AG04450 (cell line): ENCODE measurements at regions not wholly inside any gene's neighbourhood (a gene's known extent, or its start where the extent isn't known, plus 50 kb on each side); places are given as distances from the start of the nearest gene placed in this dataset.

Experiments
- CTCF ChIA-PET: fragments of 300-600, 350-600 bp; formaldehyde crosslinking; extraction: SDS; loops from one replicate; lab custom pipeline; 2022; ENCODE audit warnings: antibody characterized with exemption, inconsistent platforms; lab: Charles Lee
- POLR2A ChIA-PET: fragments of 350-600 bp; formaldehyde crosslinking; extraction: SDS; loops from one replicate; lab custom pipeline; 2021; ENCODE audit warnings: antibody characterized with exemption, inconsistent platforms; lab: Yijun Ruan, JAX
- DNase-seq: peaks from one replicate; pipeline ENCODE4 v3.0.0-alpha.2; 2011; ENCODE audit warnings: low read depth, low spot score
- H3K27ac ChIP-seq: one replicate; pipeline ENCODE4 v1.5.1; 2012; ENCODE audit warnings: low read depth, low read length, control low read depth
- H3K27me3 ChIP-seq: one replicate; pipeline ENCODE4 v1.6.0; 2012; ENCODE audit warnings: low read length; ENCODE audit not compliant: control insufficient read depth, insufficient read depth
- H3K4me3 ChIP-seq: 2 replicates; pipeline ENCODE4 v1.5.1; 2011; ENCODE audit warnings: mild to moderate bottlenecking, low read depth, low read length, control low read depth
- H3K9me3 ChIP-seq: 2 replicates; pipeline ENCODE4 v1.5.1; 2012; ENCODE audit warnings: low read length; ENCODE audit not compliant: control insufficient read depth, insufficient read depth
- TF ChIP-seq, protein P1 (sequence below): IDR thresholded peaks from 2 replicates; pipeline ENCODE4 v1.5.1; 2011; ENCODE audit warnings: low read depth, low read length, control low read depth, inconsistent platforms

DNA sequence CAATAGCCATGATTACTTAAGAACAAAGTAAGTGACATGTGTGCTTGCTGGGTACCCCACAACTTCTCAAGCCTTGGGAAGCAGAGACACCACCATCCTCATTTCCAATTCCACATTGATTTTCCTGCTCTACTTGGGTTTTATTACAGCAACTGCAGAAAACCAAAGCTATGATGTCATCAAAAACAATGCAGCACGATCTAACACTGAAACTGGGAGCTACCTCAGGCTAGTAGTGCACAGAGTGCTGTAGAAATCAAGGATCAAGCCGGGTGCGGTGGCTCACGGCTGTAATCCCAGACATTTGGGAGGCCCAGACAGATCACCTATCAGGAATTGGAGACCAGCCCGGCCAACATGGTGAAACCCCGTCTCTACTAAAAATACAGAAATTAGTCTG is 174.4 kb upstream of the MSX2 start:
- CTCF ChIA-PET = interaction anchor here (0.5 kb wide), 1 partner anchor 61 kb away, joined by 3 read pairs; no protein-coding TSS in a partner anchor
- DNase-seq = no peak
- POLR2A ChIA-PET = interaction anchor here (0.6 to 1.2 kb wide), 2 partner anchors 17 to 177 kb away, joined by 3 read pairs; no protein-coding TSS in a partner anchor
- Histone ChIP-seq H3K27ac (no peak overlapping the region), H3K9me3 (no peaks in the 10 kb centered on the region; the same call in 1 of the 2 replicates), H3K27me3 (no peaks in the 10 kb centered on the region), H3K4me3 (no peak overlapping the region)
- TF ChIP-seq, protein P1, sequence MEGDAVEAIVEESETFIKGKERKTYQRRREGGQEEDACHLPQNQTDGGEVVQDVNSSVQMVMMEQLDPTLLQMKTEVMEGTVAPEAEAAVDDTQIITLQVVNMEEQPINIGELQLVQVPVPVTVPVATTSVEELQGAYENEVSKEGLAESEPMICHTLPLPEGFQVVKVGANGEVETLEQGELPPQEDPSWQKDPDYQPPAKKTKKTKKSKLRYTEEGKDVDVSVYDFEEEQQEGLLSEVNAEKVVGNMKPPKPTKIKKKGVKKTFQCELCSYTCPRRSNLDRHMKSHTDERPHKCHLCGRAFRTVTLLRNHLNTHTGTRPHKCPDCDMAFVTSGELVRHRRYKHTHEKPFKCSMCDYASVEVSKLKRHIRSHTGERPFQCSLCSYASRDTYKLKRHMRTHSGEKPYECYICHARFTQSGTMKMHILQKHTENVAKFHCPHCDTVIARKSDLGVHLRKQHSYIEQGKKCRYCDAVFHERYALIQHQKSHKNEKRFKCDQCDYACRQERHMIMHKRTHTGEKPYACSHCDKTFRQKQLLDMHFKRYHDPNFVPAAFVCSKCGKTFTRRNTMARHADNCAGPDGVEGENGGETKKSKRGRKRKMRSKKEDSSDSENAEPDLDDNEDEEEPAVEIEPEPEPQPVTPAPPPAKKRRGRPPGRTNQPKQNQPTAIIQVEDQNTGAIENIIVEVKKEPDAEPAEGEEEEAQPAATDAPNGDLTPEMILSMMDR = no peak

DNA sequence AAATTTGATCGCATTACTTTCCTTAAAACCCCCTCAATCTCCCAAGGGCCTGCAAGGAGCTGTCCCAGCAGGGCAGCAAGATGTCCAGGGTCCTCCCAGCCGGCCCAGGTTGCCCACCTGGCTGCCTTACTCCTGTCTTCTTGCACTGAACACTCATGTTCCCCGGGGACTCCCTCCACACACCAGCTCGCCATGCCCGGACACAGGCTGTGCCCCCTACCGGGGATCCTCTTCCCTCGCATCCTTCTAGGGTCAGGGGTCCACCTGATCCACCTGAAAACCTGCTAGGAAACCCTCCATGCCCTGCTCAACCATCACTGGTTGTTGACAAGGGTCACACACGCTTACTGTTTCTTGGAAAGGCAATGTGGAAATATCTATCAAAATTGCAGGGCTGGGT is 172.0 kb upstream of the MSX2 start:
- no peak for DNase-seq
- no peak overlapping the region for H3K27ac ChIP-seq
- H3K4me3 ChIP-seq = no peak overlapping the region
- no peaks in the 10 kb centered on the region for H3K27me3 ChIP-seq
- no peaks in the 10 kb centered on the region; the same call in 1 of the 2 replicates for H3K9me3 ChIP-seq
- TF ChIP-seq, protein P1 = no peak
- POLR2A ChIA-PET = no interaction called here
- CTCF ChIA-PET = no interaction called here

DNA sequence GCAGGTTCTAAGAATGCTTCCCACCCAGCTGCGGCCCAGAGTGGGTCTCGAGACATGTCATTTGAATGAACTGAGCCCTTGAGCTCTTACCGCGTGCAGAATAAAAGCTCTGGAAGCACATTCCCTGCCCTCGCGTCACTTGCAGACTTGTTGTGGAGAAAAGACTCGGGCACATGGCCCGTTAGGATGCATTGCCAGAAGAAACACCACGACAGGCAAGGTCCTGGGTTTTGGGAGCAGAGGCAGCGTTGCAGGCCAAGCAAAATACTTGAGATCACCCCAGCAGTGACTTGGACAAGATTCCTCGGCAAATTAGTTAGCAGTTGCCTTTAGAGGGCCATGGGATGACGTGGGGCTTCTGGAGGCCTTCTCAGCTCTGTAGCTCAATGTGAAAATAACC is 170.8 kb upstream of the MSX2 start:
- Histone ChIP-seq H3K9me3 (no peaks in the 10 kb centered on the region), H3K27ac (no peak overlapping the region), H3K4me3 (no peak overlapping the region), H3K27me3 (no peaks in the 10 kb centered on the region)
- POLR2A ChIA-PET = no interaction called here
- TF ChIP-seq, protein P1 = no peak
- DNase-seq = no peak
- CTCF ChIA-PET = no interaction called here

DNA sequence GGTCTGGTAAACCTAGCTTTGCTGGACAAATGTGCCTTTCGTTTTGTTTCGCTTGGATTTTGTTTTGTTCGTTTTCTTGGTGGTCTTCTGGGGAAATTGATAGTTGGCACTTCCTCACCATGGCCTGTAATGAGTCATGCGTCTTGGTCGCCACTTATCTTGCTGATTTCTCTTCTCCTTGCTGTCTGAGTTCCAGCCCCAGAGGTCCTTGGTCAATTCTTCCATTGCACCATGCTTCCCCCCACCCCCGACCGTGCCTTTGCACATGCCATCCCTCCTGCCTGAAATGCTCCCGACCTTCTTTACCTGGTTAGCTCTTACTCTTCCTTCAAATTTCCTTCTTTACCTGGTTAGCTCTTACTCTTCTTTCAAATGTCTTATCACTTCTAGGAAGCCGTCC is 168.7 kb upstream of the MSX2 start:
- no peak for DNase-seq
- H3K4me3 ChIP-seq = no peak overlapping the region
- H3K9me3 ChIP-seq = no peaks in the 10 kb centered on the region
- POLR2A ChIA-PET = no interaction called here
- TF ChIP-seq, protein P1 = no peak
- H3K27ac ChIP-seq = no peak overlapping the region
- no peaks in the 10 kb centered on the region for H3K27me3 ChIP-seq
- CTCF ChIA-PET = interaction anchor here (0.5 to 1.6 kb wide), 2 partner anchors 27 to 136 kb away, joined by 4 read pairs; no protein-coding TSS in a partner anchor

DNA sequence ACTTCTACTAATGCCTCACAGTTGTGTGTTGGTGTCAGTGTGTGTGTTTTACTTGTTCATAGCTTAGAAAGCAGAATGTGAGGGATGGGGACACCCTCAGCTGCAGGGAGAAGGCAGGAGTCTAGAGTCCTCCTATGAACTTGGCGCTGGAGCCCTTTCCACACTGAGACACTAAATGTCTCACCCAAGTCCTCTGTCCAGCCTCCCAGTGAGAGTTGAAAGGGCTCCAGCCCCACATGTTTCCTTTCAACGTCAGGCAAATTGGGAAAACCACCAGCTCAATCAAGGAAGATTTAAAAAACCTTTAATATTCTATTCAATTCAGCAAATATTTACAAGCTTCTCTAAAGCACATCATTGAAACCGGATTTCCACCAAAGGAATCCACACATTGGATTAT is 167.6 kb upstream of the MSX2 start:
- CTCF ChIA-PET = interaction anchor here (0.6 to 1.1 kb wide), 4 partner anchors 14 to 969 kb away, joined by 3 to 4 read pairs (median 3); no protein-coding TSS in a partner anchor
- DNase-seq = no peak
- H3K27ac ChIP-seq = no peak overlapping the region
- POLR2A ChIA-PET = no interaction called here
- no peak overlapping the region for H3K4me3 ChIP-seq
- TF ChIP-seq, protein P1 = no peak
- H3K27me3 ChIP-seq = no peaks in the 10 kb centered on the region
- no peaks in the 10 kb centered on the region; the same call in 1 of the 2 replicates for H3K9me3 ChIP-seq
